ENCODE measurements at regions not wholly inside any gene's neighbourhood (a gene's known extent, or its start where the extent isn't known, plus 50 kb on each side); places are given as distances from the start of the nearest gene placed in this dataset.

DNA sequence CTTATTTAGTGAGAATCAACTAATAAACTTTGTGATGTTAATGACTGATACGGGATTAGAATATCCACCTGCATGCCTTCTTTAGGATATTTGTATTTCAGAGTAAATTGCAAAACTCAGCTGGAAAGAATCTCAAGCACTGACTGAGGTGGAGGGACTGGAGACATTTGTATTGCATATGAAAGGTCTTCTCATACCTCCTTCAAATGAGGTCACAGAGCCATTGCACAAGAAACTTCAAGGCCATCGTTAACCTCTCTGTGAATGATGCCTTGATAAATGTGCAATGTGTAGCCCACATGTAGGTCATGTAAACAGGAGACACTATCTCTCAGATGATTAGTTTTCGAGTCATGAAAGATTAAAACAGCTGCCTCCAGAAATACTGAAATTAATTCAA lies 531.7 kb upstream of the PLXNA2 start:
- TF ChIP-seq, protein P1, sequence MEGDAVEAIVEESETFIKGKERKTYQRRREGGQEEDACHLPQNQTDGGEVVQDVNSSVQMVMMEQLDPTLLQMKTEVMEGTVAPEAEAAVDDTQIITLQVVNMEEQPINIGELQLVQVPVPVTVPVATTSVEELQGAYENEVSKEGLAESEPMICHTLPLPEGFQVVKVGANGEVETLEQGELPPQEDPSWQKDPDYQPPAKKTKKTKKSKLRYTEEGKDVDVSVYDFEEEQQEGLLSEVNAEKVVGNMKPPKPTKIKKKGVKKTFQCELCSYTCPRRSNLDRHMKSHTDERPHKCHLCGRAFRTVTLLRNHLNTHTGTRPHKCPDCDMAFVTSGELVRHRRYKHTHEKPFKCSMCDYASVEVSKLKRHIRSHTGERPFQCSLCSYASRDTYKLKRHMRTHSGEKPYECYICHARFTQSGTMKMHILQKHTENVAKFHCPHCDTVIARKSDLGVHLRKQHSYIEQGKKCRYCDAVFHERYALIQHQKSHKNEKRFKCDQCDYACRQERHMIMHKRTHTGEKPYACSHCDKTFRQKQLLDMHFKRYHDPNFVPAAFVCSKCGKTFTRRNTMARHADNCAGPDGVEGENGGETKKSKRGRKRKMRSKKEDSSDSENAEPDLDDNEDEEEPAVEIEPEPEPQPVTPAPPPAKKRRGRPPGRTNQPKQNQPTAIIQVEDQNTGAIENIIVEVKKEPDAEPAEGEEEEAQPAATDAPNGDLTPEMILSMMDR (IDR thresholded peaks at IDR 0.05; ENCODE audit: low read depth, low read length): no peak
- Histone ChIP-seq H3K36me3 (no peaks in the 10 kb centered on the region), H3K27ac (no peak overlapping the region), H3K4me3 (ENCODE audit: low read depth, low read length) (no peak overlapping the region), H3K9me3 (ENCODE audit: severe bottlenecking) (peaks cover 9% of the 10 kb centered on the region), H3K27me3 (ENCODE audit: insufficient read depth, low read depth, severe bottlenecking) (no peaks in the 10 kb centered on the region)
- DNase-seq: no peak

DNA sequence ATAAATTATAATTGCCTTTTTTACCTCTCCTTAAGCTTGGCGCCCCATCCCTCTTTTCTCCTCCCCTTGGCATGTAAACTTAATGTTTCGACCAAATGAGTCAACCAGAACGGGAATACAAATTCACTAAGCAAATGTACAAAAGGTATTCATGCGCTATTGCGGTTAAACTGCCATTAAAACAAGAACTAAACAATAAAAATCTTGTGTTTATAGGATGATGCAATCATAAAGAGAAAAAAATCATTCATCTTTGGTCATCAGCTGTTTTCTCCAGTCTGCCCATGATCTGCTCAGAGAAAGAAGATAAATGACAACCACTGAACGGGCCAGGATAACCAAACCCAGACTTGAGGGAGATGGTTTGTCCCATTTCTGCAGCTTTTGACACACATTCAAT lies 534.2 kb upstream of the PLXNA2 start:
- Histone ChIP-seq H3K27me3 (ENCODE audit: insufficient read depth, low read depth, severe bottlenecking) (no peaks in the 10 kb centered on the region), H3K36me3 (no peaks in the 10 kb centered on the region), H3K4me3 (ENCODE audit: low read depth, low read length) (no peak overlapping the region), H3K27ac (no peak overlapping the region), H3K9me3 (ENCODE audit: severe bottlenecking) (peaks cover 9% of the 10 kb centered on the region)
- no peak for DNase-seq
- TF ChIP-seq, protein P1 (IDR thresholded peaks at IDR 0.05; ENCODE audit: low read depth, low read length): no peak

- peaks cover 9% of the 10 kb centered on the region for H3K9me3 ChIP-seq (ENCODE audit: severe bottlenecking)
- no peak overlapping the region for H3K4me3 ChIP-seq (ENCODE audit: low read depth, low read length)
- H3K27me3 ChIP-seq (ENCODE audit: insufficient read depth, low read depth, severe bottlenecking): no peaks in the 10 kb centered on the region
- H3K27ac ChIP-seq: no peak overlapping the region
- TF ChIP-seq, protein P1 (IDR thresholded peaks at IDR 0.05; ENCODE audit: low read depth, low read length): no peak
- no peaks in the 10 kb centered on the region for H3K36me3 ChIP-seq
- DNase-seq: no peak
Observed at GRCh38 chr1:208781391-208782045, 537.3 kb upstream of the PLXNA2 start.

GRCh38 chr1:208782186-208782585 lies 538.0 kb upstream of the PLXNA2 start:
- DNase-seq: no peak
- Histone ChIP-seq H3K4me3 (ENCODE audit: low read depth, low read length) (no peak overlapping the region), H3K27me3 (ENCODE audit: insufficient read depth, low read depth, severe bottlenecking) (no peaks in the 10 kb centered on the region), H3K9me3 (ENCODE audit: severe bottlenecking) (peaks cover 6% of the 10 kb centered on the region), H3K27ac (no peak overlapping the region), H3K36me3 (no peaks in the 10 kb centered on the region)
- TF ChIP-seq, protein P1 (IDR thresholded peaks at IDR 0.05; ENCODE audit: low read depth, low read length): no peak

DNA sequence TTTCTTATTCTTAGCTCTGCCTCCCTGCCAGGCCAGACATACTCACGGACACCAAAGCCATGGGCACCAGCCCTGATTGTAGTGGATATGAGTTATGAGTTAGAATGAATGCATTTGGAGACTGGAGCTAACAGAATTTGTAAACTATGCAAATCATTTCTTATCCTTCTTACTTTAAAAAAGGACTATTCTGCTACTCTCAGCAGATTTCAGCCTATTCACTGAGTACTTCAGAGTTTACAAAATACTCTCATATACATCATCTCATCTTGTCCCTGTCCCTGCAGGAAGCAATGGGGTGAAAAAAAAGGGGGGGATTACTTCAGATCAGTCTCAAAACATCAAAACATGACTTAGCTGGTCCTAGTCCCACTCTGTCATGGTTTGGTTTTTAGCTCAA lies 541.4 kb upstream of the PLXNA2 start:
- TF ChIP-seq, protein P1 (IDR thresholded peaks at IDR 0.05; ENCODE audit: low read depth, low read length): no peak
- no peak overlapping the region for H3K4me3 ChIP-seq (ENCODE audit: low read depth, low read length)
- no peaks in the 10 kb centered on the region for H3K9me3 ChIP-seq (ENCODE audit: severe bottlenecking)
- no peak for DNase-seq
- H3K27me3 ChIP-seq (ENCODE audit: insufficient read depth, low read depth, severe bottlenecking): no peaks in the 10 kb centered on the region
- no peak overlapping the region for H3K27ac ChIP-seq
- no peaks in the 10 kb centered on the region for H3K36me3 ChIP-seq

GRCh38 chr1:208787219-208787618 lies 543.0 kb upstream of the PLXNA2 start:
- H3K9me3 ChIP-seq (ENCODE audit: severe bottlenecking): no peaks in the 10 kb centered on the region
- no peak overlapping the region for H3K27ac ChIP-seq
- TF ChIP-seq, protein P1 (IDR thresholded peaks at IDR 0.05; ENCODE audit: low read depth, low read length): no peak
- H3K27me3 ChIP-seq (ENCODE audit: insufficient read depth, low read depth, severe bottlenecking): no peaks in the 10 kb centered on the region
- H3K36me3 ChIP-seq: no peaks in the 10 kb centered on the region
- no peak for DNase-seq
- H3K4me3 ChIP-seq (ENCODE audit: low read depth, low read length): no peak overlapping the region

Measured in WERI-Rb-1 (cell line).